ENCODE measurements at regions not wholly inside any gene's neighbourhood (a gene's known extent, or its start where the extent isn't known, plus 50 kb on each side); places are given as distances from the start of the nearest gene placed in this dataset.
"Not testable (repeated sequence)": the region's sequence is repeated elsewhere in the genome, so short reads cannot be mapped to it uniquely, and the experiment has no call there.

- no peak for TF ChIP-seq CTCF (IDR thresholded peaks at IDR 0.05)
- ATAC-seq (no peak), DNase-seq (no peak)
- H3K36me3 ChIP-seq = no peaks in the 10 kb centered on the region
- no peaks in the 10 kb centered on the region for H3K9me3 ChIP-seq
- intact Hi-C loops (cut with DNase I) = no loop called here
- H3K4me1 ChIP-seq = no peaks in the 10 kb centered on the region
- H3K27me3 ChIP-seq = no peaks in the 10 kb centered on the region
- no peak overlapping the region for H3K4me3 ChIP-seq
- no peak overlapping the region for H3K27ac ChIP-seq
Measured at GRCh38 chr10:6803427-6803783, 223.3 kb upstream of the PRKCQ start.

- Histone ChIP-seq H3K27me3 (no peaks in the 10 kb centered on the region), H3K4me3 (no peak overlapping the region), H3K4me1 (no peaks in the 10 kb centered on the region), H3K9me3 (no peaks in the 10 kb centered on the region), H3K36me3 (no peaks in the 10 kb centered on the region), H3K27ac (no peak overlapping the region)
- intact Hi-C loops (cut with DNase I) = no loop called here
- ATAC-seq = peak; percentile 46
- no peak for TF ChIP-seq CTCF (IDR thresholded peaks at IDR 0.05)
- no peak for DNase-seq
Measured at GRCh38 chr10:6802759-6803426, 222.8 kb upstream of the PRKCQ start.

GRCh38 chr10:6796231-6796630 is 216.2 kb upstream of the PRKCQ start:
- no peak for DNase-seq
- TF ChIP-seq CTCF (IDR thresholded peaks at IDR 0.05) = no peak
- no peaks in the 10 kb centered on the region for H3K4me1 ChIP-seq
- H3K27ac ChIP-seq = no peak overlapping the region
- no peaks in the 10 kb centered on the region for H3K9me3 ChIP-seq
- intact Hi-C loops (cut with DNase I) = no loop called here
- H3K36me3 ChIP-seq = no peaks in the 10 kb centered on the region
- H3K27me3 ChIP-seq = no peaks in the 10 kb centered on the region
- ATAC-seq = no peak
- no peak overlapping the region for H3K4me3 ChIP-seq

- Histone ChIP-seq H3K4me1 (no peaks in the 10 kb centered on the region), H3K27me3 (peaks cover 1% of the 10 kb centered on the region), H3K4me3 (no peak overlapping the region), H3K9me3 (no peaks in the 10 kb centered on the region), H3K36me3 (no peaks in the 10 kb centered on the region), H3K27ac (no peak overlapping the region)
- DNase-seq (no peak), ATAC-seq (no peak)
- intact Hi-C loops (cut with DNase I) = no loop called here
- TF ChIP-seq CTCF (IDR thresholded peaks at IDR 0.05) = no peak
Measured at GRCh38 chr10:6795541-6795940, 215.5 kb upstream of the PRKCQ start.

- H3K27me3 ChIP-seq; H3K4me1 ChIP-seq; intact Hi-C loops (cut with DNase I); H3K9me3 ChIP-seq; ATAC-seq; H3K36me3 ChIP-seq; H3K4me3 ChIP-seq; H3K27ac ChIP-seq; DNase-seq: not testable (repeated sequence)
Measured at GRCh38 chr10:6794841-6795240, 214.8 kb upstream of the PRKCQ start.

- Histone ChIP-seq H3K9me3 (no peaks in the 10 kb centered on the region), H3K36me3 (no peaks in the 10 kb centered on the region), H3K27ac (no peak overlapping the region), H3K27me3 (peaks cover 6% of the 10 kb centered on the region), H3K4me1 (no peaks in the 10 kb centered on the region), H3K4me3 (no peak overlapping the region)
- ATAC-seq (no peak), DNase-seq (no peak)
- no peak for TF ChIP-seq CTCF (IDR thresholded peaks at IDR 0.05)
- intact Hi-C loops (cut with DNase I) = no loop called here
Measured at GRCh38 chr10:6794441-6794840, 214.4 kb upstream of the PRKCQ start.
